ENCODE measurements at regions not wholly inside any gene's neighbourhood (a gene's known extent, or its start where the extent isn't known, plus 50 kb on each side); places are given as distances from the start of the nearest gene placed in this dataset.

- peak; percentile 41 for TF ChIP-seq ZNF687 (CRISPR knock-in tag; IDR thresholded peaks at IDR 0.05)
- no peak for TF ChIP-seq FOXM1 (CRISPR knock-in tag; IDR thresholded peaks at IDR 0.05)
- peak; percentile 65; the same call in 1 of the 2 replicates for TF ChIP-seq RAD21 (CRISPR knock-in tag; IDR thresholded peaks at IDR 0.05)
- TF ChIP-seq MZF1 (CRISPR knock-in tag; IDR thresholded peaks at IDR 0.05; ENCODE audit: borderline replicate concordance): no peak
- peak; percentile 93 for TF ChIP-seq CTCF (CRISPR knock-in tag; IDR thresholded peaks at IDR 0.05)
- 0 out of 2 replicates have a peak, but pooled peaks have one; percentile 26 for TF ChIP-seq AHR (CRISPR knock-in tag; IDR thresholded peaks at IDR 0.05)
- 0 out of 2 replicates have a peak, but pooled peaks have one; percentile 32 for TF ChIP-seq UBTF (CRISPR knock-in tag; IDR thresholded peaks at IDR 0.05)
- TF ChIP-seq XRCC5 (optimal IDR thresholded peaks at IDR 0.05; ENCODE audit: low read length): peak; percentile 86
- no peak for TF ChIP-seq ZNF598 (CRISPR knock-in tag; IDR thresholded peaks at IDR 0.05; ENCODE audit: borderline replicate concordance)
- no peak for TF ChIP-seq FOXA1 (IDR thresholded peaks at IDR 0.05)
- 0 out of 2 replicates have a peak, but pooled peaks have one; percentile 7 for TF ChIP-seq FOXA1 (CRISPR knock-in tag; IDR thresholded peaks at IDR 0.05)
Observed at GRCh38 chr11:76721755-76722677, 51.5 kb upstream of the LRRC32 start (continued).
